ENCODE measurements at regions not wholly inside any gene's neighbourhood (a gene's known extent, or its start where the extent isn't known, plus 50 kb on each side); places are given as distances from the start of the nearest gene placed in this dataset.

GRCh38 chr9:14403081-14403480 lies 89.1 kb upstream of the NFIB start:
- TF ChIP-seq, protein P1, sequence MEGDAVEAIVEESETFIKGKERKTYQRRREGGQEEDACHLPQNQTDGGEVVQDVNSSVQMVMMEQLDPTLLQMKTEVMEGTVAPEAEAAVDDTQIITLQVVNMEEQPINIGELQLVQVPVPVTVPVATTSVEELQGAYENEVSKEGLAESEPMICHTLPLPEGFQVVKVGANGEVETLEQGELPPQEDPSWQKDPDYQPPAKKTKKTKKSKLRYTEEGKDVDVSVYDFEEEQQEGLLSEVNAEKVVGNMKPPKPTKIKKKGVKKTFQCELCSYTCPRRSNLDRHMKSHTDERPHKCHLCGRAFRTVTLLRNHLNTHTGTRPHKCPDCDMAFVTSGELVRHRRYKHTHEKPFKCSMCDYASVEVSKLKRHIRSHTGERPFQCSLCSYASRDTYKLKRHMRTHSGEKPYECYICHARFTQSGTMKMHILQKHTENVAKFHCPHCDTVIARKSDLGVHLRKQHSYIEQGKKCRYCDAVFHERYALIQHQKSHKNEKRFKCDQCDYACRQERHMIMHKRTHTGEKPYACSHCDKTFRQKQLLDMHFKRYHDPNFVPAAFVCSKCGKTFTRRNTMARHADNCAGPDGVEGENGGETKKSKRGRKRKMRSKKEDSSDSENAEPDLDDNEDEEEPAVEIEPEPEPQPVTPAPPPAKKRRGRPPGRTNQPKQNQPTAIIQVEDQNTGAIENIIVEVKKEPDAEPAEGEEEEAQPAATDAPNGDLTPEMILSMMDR (IDR thresholded peaks at IDR 0.05), result no peak
- TF ChIP-seq GATA2 (CRISPR knock-in tag; IDR thresholded peaks at IDR 0.05) (no peak), PBX3 (IDR thresholded peaks at IDR 0.05) (no peak), USF2 (IDR thresholded peaks at IDR 0.05; ENCODE audit: borderline replicate concordance, low read depth, low read length) (no peak), SMC3 (IDR thresholded peaks at IDR 0.05; ENCODE audit: low read depth, low read length) (no peak), RAD21 (IDR thresholded peaks at IDR 0.05; ENCODE audit: low read length) (no peak), POLR2AphosphoS5 (IDR thresholded peaks at IDR 0.05; ENCODE audit: low read depth, low read length) (no peak), IRF3 (IDR thresholded peaks at IDR 0.05; ENCODE audit: low read depth, low read length) (no peak), EZH2phosphoT487 (IDR thresholded peaks at IDR 0.05; ENCODE audit: borderline replicate concordance, low read depth) (no peak), EP300 (IDR thresholded peaks at IDR 0.05; ENCODE audit: borderline replicate concordance in 1 of 2, low read depth in 1 of 2, low read length in 1 of 2) (no peak), TAF1 (IDR thresholded peaks at IDR 0.05; ENCODE audit: borderline replicate concordance, low read depth, low read length) (no peak), FOXM1 (IDR thresholded peaks at IDR 0.05; ENCODE audit: low read depth) (no peak)
- TF ChIP-seq, protein P2, sequence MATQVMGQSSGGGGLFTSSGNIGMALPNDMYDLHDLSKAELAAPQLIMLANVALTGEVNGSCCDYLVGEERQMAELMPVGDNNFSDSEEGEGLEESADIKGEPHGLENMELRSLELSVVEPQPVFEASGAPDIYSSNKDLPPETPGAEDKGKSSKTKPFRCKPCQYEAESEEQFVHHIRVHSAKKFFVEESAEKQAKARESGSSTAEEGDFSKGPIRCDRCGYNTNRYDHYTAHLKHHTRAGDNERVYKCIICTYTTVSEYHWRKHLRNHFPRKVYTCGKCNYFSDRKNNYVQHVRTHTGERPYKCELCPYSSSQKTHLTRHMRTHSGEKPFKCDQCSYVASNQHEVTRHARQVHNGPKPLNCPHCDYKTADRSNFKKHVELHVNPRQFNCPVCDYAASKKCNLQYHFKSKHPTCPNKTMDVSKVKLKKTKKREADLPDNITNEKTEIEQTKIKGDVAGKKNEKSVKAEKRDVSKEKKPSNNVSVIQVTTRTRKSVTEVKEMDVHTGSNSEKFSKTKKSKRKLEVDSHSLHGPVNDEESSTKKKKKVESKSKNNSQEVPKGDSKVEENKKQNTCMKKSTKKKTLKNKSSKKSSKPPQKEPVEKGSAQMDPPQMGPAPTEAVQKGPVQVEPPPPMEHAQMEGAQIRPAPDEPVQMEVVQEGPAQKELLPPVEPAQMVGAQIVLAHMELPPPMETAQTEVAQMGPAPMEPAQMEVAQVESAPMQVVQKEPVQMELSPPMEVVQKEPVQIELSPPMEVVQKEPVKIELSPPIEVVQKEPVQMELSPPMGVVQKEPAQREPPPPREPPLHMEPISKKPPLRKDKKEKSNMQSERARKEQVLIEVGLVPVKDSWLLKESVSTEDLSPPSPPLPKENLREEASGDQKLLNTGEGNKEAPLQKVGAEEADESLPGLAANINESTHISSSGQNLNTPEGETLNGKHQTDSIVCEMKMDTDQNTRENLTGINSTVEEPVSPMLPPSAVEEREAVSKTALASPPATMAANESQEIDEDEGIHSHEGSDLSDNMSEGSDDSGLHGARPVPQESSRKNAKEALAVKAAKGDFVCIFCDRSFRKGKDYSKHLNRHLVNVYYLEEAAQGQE (IDR thresholded peaks at IDR 0.05; ENCODE audit: low read depth, low read length), result no peak
